K562 (cell line): ENCODE measurements at regions not wholly inside any gene's neighbourhood (a gene's known extent, or its start where the extent isn't known, plus 50 kb on each side); places are given as distances from the start of the nearest gene placed in this dataset.

Experiments
- BRF1 ChIP-seq: IDR thresholded peaks from 3 replicates; pipeline ENCODE4 v1.6.1; 2011; ENCODE audit warnings: borderline replicate concordance, mild to moderate bottlenecking; ENCODE audit not compliant: insufficient read length; ENCODE audit errors: extremely low read depth
- PREB ChIP-seq: sonication (generic); formaldehyde crosslinking; IDR thresholded peaks from 2 replicates; pipeline ENCODE4 v1.8.1; 2023; ENCODE audit warnings: mild to moderate bottlenecking, missing genetic modification reagents
- SETDB1 ChIP-seq: IDR thresholded peaks from one replicate; pipeline ENCODE4 v1.6.1; 2012; ENCODE audit warnings: low read length, control low read depth, inconsistent platforms
- SLC30A9 ChIP-seq: fragments of 250-450 bp; sonication (Bioruptor Pico); IDR thresholded peaks from 2 replicates; pipeline ENCODE4 v1.8.0; 2022; ENCODE audit warnings: mild to moderate bottlenecking, moderate library complexity
- TARDBP ChIP-seq: fragments of 450-650 bp; IDR thresholded peaks from 2 replicates; pipeline ENCODE4 v1.6.1; 2016
- UBTF ChIP-seq, 2 experiments: IDR thresholded peaks; 2 replicates each; pipeline ENCODE4 v1.6.1; 2012; ENCODE audit warnings: improper control_type of control experiment in 2 of 2, low read depth in 2 of 2, low read length in 2 of 2, borderline replicate concordance in 1 of 2
- ZBED1 ChIP-seq: IDR thresholded peaks from 2 replicates; pipeline ENCODE4 v1.6.1; 2014
- TF ChIP-seq, protein P1 (sequence below): IDR thresholded peaks from 2 replicates; pipeline ENCODE4 v1.6.1; 2014; ENCODE audit warnings: antibody characterized with exemption

- no peak for TF ChIP-seq UBTF (IDR thresholded peaks at IDR 0.05; ENCODE audit: borderline replicate concordance in 1 of 2, low read depth in 2 of 2, low read length in 2 of 2)
- TF ChIP-seq ZBED1: no peak
- TF ChIP-seq TARDBP: no peak
- no peak for TF ChIP-seq BRF1
- TF ChIP-seq SLC30A9 (CRISPR knock-in tag): no peak
- no peak for TF ChIP-seq SETDB1
- TF ChIP-seq, protein P1, sequence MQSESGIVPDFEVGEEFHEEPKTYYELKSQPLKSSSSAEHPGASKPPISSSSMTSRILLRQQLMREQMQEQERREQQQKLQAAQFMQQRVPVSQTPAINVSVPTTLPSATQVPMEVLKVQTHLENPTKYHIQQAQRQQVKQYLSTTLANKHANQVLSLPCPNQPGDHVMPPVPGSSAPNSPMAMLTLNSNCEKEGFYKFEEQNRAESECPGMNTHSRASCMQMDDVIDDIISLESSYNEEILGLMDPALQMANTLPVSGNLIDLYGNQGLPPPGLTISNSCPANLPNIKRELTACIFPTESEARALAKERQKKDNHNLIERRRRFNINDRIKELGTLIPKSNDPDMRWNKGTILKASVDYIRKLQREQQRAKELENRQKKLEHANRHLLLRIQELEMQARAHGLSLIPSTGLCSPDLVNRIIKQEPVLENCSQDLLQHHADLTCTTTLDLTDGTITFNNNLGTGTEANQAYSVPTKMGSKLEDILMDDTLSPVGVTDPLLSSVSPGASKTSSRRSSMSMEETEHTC: no peak
- TF ChIP-seq PREB (CRISPR knock-in tag): no peak
Observed at GRCh38 chr3:7843441-7843840, 658.2 kb upstream of the LMCD1 start (continued).
